Ovary (tissue), 7 donors: ENCODE measurements at regions not wholly inside any gene's neighbourhood (a gene's known extent, or its start where the extent isn't known, plus 50 kb on each side); places are given as distances from the start of the nearest gene placed in this dataset.

Experiments
- DNase-seq, 5 donors: peaks; one replicate each; pipeline ENCODE4 v3.0.0-alpha.2; 2019 to 2020
- H3K27ac ChIP-seq, 2 donors: fragments of 200-600 bp; one replicate each; pipeline versions ENCODE4 v1.5.1 to v1.8.0; 2019 to 2022
- H3K27me3 ChIP-seq: fragments of 200-600 bp; one replicate; pipeline ENCODE4 v1.8.0; 2022
- H3K36me3 ChIP-seq: fragments of 200-600 bp; sonication (generic); one replicate; pipeline ENCODE4 v1.5.1; 2019
- H3K4me1 ChIP-seq: one replicate; pipeline ENCODE4 v1.8.1; 2013; ENCODE audit warnings: mild to moderate bottlenecking, moderate library complexity; ENCODE audit not compliant: insufficient read depth
- H3K4me3 ChIP-seq: fragments of 200-600 bp; sonication (generic); one replicate; pipeline ENCODE4 v1.5.1; 2017
- H3K9me3 ChIP-seq, 2 donors: fragments of 200-600 bp in 1 of 2; sonication (generic) in 1 of 2; one replicate each; pipeline versions ENCODE4 v1.5.1 to v1.8.1; 2013 to 2019; ENCODE audit warnings: mild to moderate bottlenecking in 1 of 2, moderate library complexity in 1 of 2
- CTCF ChIP-seq, 3 donors: fragments of 450-650 bp in 2 of 3; fragments of 200-600 bp in 1 of 3; IDR thresholded peaks; one replicate each; pipeline versions ENCODE4 v1.5.1 to v1.8.0; 2016 to 2022; ENCODE audit warnings: antibody characterized with exemption in 3 of 3, mild to moderate bottlenecking in 1 of 3
- EP300 ChIP-seq: sonication (generic); formaldehyde crosslinking; IDR thresholded peaks from one replicate; pipeline ENCODE4 v1.6.1; 2017; ENCODE audit warnings: antibody characterized with exemption
- POLR2A ChIP-seq: fragments of 450-650 bp; IDR thresholded peaks from one replicate; pipeline ENCODE4 v1.6.1; 2017; ENCODE audit warnings: antibody characterized with exemption, mild to moderate bottlenecking, moderate library complexity
- WGBS, 3 donors: extraction: QIAGEN DNeasy Blood & Tissue Kit in 1 of 3; methylation state at CpG; one replicate each; pipeline versions ENCODE4 v1.1.5 to v1.1.7; 2013 to 2017; 5-methylcytosine and 5-hydroxymethylcytosine counted together
- intact Hi-C, 4 donors: fragments of 100-400 bp; cut with DNase I; formaldehyde crosslinking; loops; one replicate each; pipeline versions ENCODE4 v1.11.0 to v1.15.1; 2022 to 2023
- donor health status: DM: no; HTN: no; CAD: no; lungs with moderate emphysema.
- donor health status: DM: no; HTN: no; CAD: no.
- donor health status: Bipolar disorder and iron deficiency.
- donor health status: DM: no; HTN: no; CAD: no.
- donor health status: DM: yes; HTN: yes; CAD: no.

GRCh38 chr3:73926360-73927202 lies 301.8 kb upstream of the PDZRN3 start:
- H3K4me3 ChIP-seq = no peak overlapping the region
- TF ChIP-seq POLR2A (no peak), CTCF (IDR thresholded peaks at IDR 0.05) (no peak), EP300 (no peak)
- H3K4me1 ChIP-seq = no peaks in the 10 kb centered on the region
- H3K36me3 ChIP-seq = no peaks in the 10 kb centered on the region
- H3K27me3 ChIP-seq = no peaks in the 10 kb centered on the region
- 22% methylated on average over 5 of the region's 5 CpGs for WGBS, 3 donors
- H3K27ac ChIP-seq = no peak overlapping the region
- no peaks in the 10 kb centered on the region for H3K9me3 ChIP-seq
- intact Hi-C loops = no loop called here
- DNase-seq = no peak

GRCh38 chr3:73925011-73925410 lies 300.3 kb upstream of the PDZRN3 start:
- no peaks in the 10 kb centered on the region for H3K36me3 ChIP-seq
- TF ChIP-seq CTCF (IDR thresholded peaks at IDR 0.05) (no peak), POLR2A (no peak), EP300 (no peak)
- WGBS, 3 donors = 86 to 87% (median 86%) methylated on average over 3 of the region's 3 CpGs

GRCh38 chr3:73924048-73924447 lies 299.3 kb upstream of the PDZRN3 start:
- Histone ChIP-seq H3K27me3 (no peaks in the 10 kb centered on the region), H3K4me1 (no peaks in the 10 kb centered on the region), H3K4me3 (no peak overlapping the region), H3K36me3 (no peaks in the 10 kb centered on the region), H3K27ac (no peak overlapping the region), H3K9me3 (no peaks in the 10 kb centered on the region)
- WGBS, 3 donors = 79 to 86% (median 81%) methylated on average over 6 of the region's 6 CpGs
- intact Hi-C loops = no loop called here
- TF ChIP-seq EP300 = no peak
- no peak for TF ChIP-seq CTCF (IDR thresholded peaks at IDR 0.05)
- TF ChIP-seq POLR2A = no peak
- DNase-seq = no peak

More at GRCh38 chr3:73925011-73925410, 300.3 kb upstream of the PDZRN3 start:
- intact Hi-C loops = no loop called here
- no peak for DNase-seq
- no peaks in the 10 kb centered on the region for H3K9me3 ChIP-seq
- H3K4me3 ChIP-seq = no peak overlapping the region
- H3K27ac ChIP-seq = no peak overlapping the region
- H3K4me1 ChIP-seq = no peaks in the 10 kb centered on the region
- no peaks in the 10 kb centered on the region for H3K27me3 ChIP-seq

GRCh38 chr3:73917643-73918042 lies 292.9 kb upstream of the PDZRN3 start:
- no peaks in the 10 kb centered on the region for H3K4me1 ChIP-seq
- intact Hi-C loops = no loop called here
- no peaks in the 10 kb centered on the region for H3K9me3 ChIP-seq
- 85 to 91% (median 91%) methylated on average over 2 of the region's 2 CpGs for WGBS, 3 donors
- H3K36me3 ChIP-seq = no peaks in the 10 kb centered on the region
- H3K4me3 ChIP-seq = no peak overlapping the region
- DNase-seq = no peak
- no peaks in the 10 kb centered on the region for H3K27me3 ChIP-seq
- TF ChIP-seq CTCF (IDR thresholded peaks at IDR 0.05) (no peak), POLR2A (no peak), EP300 (no peak)
- no peak overlapping the region for H3K27ac ChIP-seq
